ENCODE measurements at regions not wholly inside any gene's neighbourhood (a gene's known extent, or its start where the extent isn't known, plus 50 kb on each side); places are given as distances from the start of the nearest gene placed in this dataset.

- TF ChIP-seq EZH2phosphoT487 (IDR thresholded peaks at IDR 0.05; ENCODE audit: borderline replicate concordance, low read length) (no peak), CTCF (IDR thresholded peaks at IDR 0.05; ENCODE audit: low read depth, low read length, poor library complexity, severe bottlenecking) (no peak)
- Histone ChIP-seq H3K27ac (ENCODE audit: low read depth, low read length) (no peak overlapping the region), H3K4me2 (ENCODE audit: low read length) (no peak overlapping the region), H3K4me1 (ENCODE audit: control insufficient read depth, low read length) (no peaks in the 10 kb centered on the region), H3F3A (ENCODE audit: control insufficient read depth, insufficient read depth) (no peaks in the 10 kb centered on the region), H3K9me3 (ENCODE audit: control insufficient read depth, insufficient read depth, low read length) (no peaks in the 10 kb centered on the region), H3K4me3 (ENCODE audit: low read length) (no peak overlapping the region), H3K36me3 (ENCODE audit: control insufficient read depth, low read length) (no peaks in the 10 kb centered on the region), H3K79me2 (ENCODE audit: control insufficient read depth, low read length) (no peaks in the 10 kb centered on the region), H3K27me3 (ENCODE audit: control insufficient read depth, low read length) (no peaks in the 10 kb centered on the region), H3K9me2 (replicated peaks; ENCODE audit: control insufficient read depth, low read length) (no peaks in the 10 kb centered on the region), H4K20me1 (ENCODE audit: control insufficient read depth, insufficient read depth, low read depth, low read length) (no peaks in the 10 kb centered on the region)
Measured at GRCh38 chr5:33115467-33115866, 325.3 kb upstream of the TARS1 start.

- H3K4me1 ChIP-seq (ENCODE audit: control insufficient read depth, low read length), result no peaks in the 10 kb centered on the region
- no peaks in the 10 kb centered on the region for H3K9me3 ChIP-seq (ENCODE audit: control insufficient read depth, insufficient read depth, low read length)
- no peaks in the 10 kb centered on the region for H3K36me3 ChIP-seq (ENCODE audit: control insufficient read depth, low read length)
- H3K79me2 ChIP-seq (ENCODE audit: control insufficient read depth, low read length), result no peaks in the 10 kb centered on the region
- no peaks in the 10 kb centered on the region for H3F3A ChIP-seq (ENCODE audit: control insufficient read depth, insufficient read depth)
- H4K20me1 ChIP-seq (ENCODE audit: control insufficient read depth, insufficient read depth, low read depth, low read length), result no peaks in the 10 kb centered on the region
- no peaks in the 10 kb centered on the region for H3K9me2 ChIP-seq (replicated peaks; ENCODE audit: control insufficient read depth, low read length)
- H3K27ac ChIP-seq (ENCODE audit: low read depth, low read length), result no peak overlapping the region
- no peak for TF ChIP-seq CTCF (IDR thresholded peaks at IDR 0.05; ENCODE audit: low read depth, low read length, poor library complexity, severe bottlenecking)
- no peak for TF ChIP-seq EZH2phosphoT487 (IDR thresholded peaks at IDR 0.05; ENCODE audit: borderline replicate concordance, low read length)
- H3K4me2 ChIP-seq (ENCODE audit: low read length), result no peak overlapping the region
- no peak overlapping the region for H3K4me3 ChIP-seq (ENCODE audit: low read length)
- no peaks in the 10 kb centered on the region for H3K27me3 ChIP-seq (ENCODE audit: control insufficient read depth, low read length)
Measured at GRCh38 chr5:33118761-33119415, 321.9 kb upstream of the TARS1 start.

GRCh38 chr5:33120671-33121070, 320.1 kb upstream of the TARS1 start:
- H3K9me2 ChIP-seq (replicated peaks; ENCODE audit: control insufficient read depth, low read length), result no peaks in the 10 kb centered on the region
- no peaks in the 10 kb centered on the region for H3F3A ChIP-seq (ENCODE audit: control insufficient read depth, insufficient read depth)
- no peaks in the 10 kb centered on the region for H3K79me2 ChIP-seq (ENCODE audit: control insufficient read depth, low read length)
- H3K36me3 ChIP-seq (ENCODE audit: control insufficient read depth, low read length), result no peaks in the 10 kb centered on the region
- H3K4me3 ChIP-seq (ENCODE audit: low read length), result no peak overlapping the region
- no peaks in the 10 kb centered on the region for H3K4me1 ChIP-seq (ENCODE audit: control insufficient read depth, low read length)
- H3K27me3 ChIP-seq (ENCODE audit: control insufficient read depth, low read length), result no peaks in the 10 kb centered on the region
- H3K27ac ChIP-seq (ENCODE audit: low read depth, low read length), result no peak overlapping the region
- TF ChIP-seq CTCF (IDR thresholded peaks at IDR 0.05; ENCODE audit: low read depth, low read length, poor library complexity, severe bottlenecking), result no peak
- H4K20me1 ChIP-seq (ENCODE audit: control insufficient read depth, insufficient read depth, low read depth, low read length), result no peaks in the 10 kb centered on the region
- H3K4me2 ChIP-seq (ENCODE audit: low read length), result no peak overlapping the region
- H3K9me3 ChIP-seq (ENCODE audit: control insufficient read depth, insufficient read depth, low read length), result no peaks in the 10 kb centered on the region

Measured in DOHH2 (cell line).